SU-DHL-6 (cell line): ENCODE measurements at regions not wholly inside any gene's neighbourhood (a gene's known extent, or its start where the extent isn't known, plus 50 kb on each side); places are given as distances from the start of the nearest gene placed in this dataset.

Experiments
- EZH2phosphoT487 ChIP-seq: fragments of 200-600 bp; sonication (generic), shearing (Covaris generic); conservative IDR thresholded peaks from 2 replicates; pipeline ENCODE4 v1.6.1; 2018; ENCODE audit warnings: mild to moderate bottlenecking, antibody characterized with exemption, low read length, moderate library complexity, mixed read lengths
- TF ChIP-seq, protein P1 (sequence below): fragments of 200-600 bp; sonication (generic); IDR thresholded peaks from one replicate; pipeline ENCODE4 v1.5.1; 2017; ENCODE audit warnings: antibody characterized with exemption, mild to moderate bottlenecking, low read length, moderate library complexity; ENCODE audit not compliant: insufficient read depth, poor library complexity, severe bottlenecking

DNA sequence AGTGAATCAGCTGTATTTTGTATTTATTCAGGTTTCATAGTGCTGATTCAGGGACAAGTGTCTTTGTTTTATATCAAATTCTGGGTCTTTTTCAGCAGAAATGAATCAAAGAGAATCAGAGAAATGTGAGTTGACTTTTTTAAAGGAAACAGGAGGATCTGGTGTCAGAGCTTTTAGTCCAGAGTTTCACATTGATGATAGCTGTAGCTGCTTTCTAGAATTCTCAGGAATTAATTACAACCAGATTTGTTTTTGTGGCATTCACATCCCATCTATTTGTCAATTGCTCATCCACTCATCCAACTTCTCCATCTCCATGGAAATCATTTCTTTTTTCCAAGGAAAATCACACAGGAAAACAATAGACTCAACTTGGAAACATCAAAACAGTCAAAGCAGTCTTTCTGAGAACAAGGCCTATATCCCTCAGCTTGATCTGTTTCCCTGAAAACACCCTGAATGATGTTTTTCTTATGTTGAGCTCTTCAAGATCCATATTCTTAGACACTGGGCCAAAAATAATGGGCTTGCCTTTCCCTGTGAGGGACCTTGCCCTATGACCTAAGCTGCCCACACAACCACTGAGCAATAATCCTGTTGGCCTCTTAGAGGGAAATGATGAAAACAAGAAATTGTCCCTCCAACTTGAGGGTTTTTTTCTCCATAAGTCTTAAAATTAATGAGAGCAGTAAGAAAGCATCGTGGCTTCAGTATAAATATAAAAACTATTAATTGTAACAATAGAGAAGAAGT lies 249.5 kb upstream of the FN1 start:
- TF ChIP-seq, protein P1, sequence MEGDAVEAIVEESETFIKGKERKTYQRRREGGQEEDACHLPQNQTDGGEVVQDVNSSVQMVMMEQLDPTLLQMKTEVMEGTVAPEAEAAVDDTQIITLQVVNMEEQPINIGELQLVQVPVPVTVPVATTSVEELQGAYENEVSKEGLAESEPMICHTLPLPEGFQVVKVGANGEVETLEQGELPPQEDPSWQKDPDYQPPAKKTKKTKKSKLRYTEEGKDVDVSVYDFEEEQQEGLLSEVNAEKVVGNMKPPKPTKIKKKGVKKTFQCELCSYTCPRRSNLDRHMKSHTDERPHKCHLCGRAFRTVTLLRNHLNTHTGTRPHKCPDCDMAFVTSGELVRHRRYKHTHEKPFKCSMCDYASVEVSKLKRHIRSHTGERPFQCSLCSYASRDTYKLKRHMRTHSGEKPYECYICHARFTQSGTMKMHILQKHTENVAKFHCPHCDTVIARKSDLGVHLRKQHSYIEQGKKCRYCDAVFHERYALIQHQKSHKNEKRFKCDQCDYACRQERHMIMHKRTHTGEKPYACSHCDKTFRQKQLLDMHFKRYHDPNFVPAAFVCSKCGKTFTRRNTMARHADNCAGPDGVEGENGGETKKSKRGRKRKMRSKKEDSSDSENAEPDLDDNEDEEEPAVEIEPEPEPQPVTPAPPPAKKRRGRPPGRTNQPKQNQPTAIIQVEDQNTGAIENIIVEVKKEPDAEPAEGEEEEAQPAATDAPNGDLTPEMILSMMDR = no peak
- no peak for TF ChIP-seq EZH2phosphoT487
